Globus pallidus (tissue), 1 donor: ENCODE measurements at regions not wholly inside any gene's neighbourhood (a gene's known extent, or its start where the extent isn't known, plus 50 kb on each side); places are given as distances from the start of the nearest gene placed in this dataset.

Experiments used
- DNase-seq: peaks from one replicate; pipeline ENCODE4 v3.0.0-alpha.2; 2015; ENCODE audit warnings: low spot score

DNA sequence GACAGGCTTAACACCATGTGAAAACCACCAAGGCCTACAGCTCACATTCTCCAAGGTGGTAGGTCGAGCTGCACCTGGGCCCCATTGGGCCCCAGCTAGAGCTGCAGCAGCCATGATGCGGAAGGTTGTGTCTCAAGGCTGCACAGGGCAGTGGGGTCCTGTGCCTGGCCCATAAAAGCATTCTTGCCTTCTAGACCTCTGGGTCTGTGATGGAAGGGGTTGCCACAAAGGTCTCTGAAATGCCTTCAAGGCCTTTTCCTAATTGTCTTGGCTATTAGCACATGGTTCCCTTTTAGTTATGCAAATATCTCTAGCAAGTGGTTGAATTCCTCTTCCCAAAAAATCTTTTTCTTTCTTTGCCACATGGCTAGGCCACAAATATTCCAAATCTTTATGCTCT is 52.5 kb upstream of the C11orf58 start:
- DNase-seq, result no peak

DNA sequence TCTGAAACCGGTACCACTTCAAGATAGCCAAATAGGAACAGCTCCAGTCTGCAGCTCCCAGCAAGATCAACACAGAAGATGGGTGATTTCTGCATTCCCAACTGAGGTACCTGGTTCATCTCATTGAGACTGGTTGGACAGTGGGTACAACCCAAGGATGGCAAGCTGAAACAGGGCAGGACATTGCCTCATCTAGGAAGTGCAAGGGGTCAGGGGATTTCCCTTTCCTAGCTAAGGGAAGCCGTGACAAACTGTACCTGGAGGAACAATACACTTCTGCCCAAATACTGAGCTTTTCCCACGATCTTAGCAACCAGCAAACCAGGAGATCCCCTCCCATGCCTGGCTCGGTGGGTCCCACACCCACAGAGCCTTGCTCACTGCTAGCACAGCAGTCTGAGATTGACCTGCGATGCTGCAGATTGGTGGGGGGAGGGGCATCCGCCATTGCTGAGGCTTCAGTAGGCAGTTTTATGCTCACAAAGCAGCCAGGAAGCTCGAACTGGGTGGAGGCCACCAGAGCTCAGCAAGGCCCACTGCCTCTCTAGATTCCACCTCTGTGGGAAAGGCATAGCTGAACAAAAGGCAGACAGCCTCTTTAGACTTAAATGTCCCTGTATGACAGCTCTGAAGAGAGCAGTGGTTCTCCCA is 59.9 kb upstream of the C11orf58 start:
- DNase-seq, result no peak

DNA sequence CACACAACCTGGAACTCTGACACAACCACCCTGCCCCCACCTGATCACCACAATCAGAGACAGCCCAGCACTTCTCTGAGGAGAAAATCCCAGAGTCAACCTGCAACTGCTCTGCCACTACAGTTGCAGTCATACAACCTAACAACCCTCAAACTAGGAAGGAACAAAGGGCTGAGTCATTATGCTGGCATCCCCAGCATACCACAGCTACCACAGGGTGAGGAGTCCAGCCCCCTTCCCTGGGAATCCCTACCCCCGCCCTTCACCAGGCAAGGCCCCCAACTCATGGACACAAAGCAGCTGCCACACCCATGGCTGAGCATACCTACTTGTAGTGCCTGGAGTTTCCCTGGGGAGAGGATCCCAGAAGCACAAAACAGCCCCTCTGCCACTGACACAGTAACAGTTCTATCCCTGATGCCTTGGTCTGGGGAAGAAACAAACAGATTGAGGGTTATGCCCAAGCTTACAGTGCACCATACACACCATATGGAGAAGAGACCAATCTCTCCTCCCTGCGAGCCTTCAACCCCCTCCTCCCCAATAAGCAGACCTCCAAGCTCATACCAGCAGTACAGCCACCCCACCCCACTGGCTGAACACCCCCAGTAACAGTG is 68.5 kb upstream of the C11orf58 start:
- DNase-seq, result no peak

DNA sequence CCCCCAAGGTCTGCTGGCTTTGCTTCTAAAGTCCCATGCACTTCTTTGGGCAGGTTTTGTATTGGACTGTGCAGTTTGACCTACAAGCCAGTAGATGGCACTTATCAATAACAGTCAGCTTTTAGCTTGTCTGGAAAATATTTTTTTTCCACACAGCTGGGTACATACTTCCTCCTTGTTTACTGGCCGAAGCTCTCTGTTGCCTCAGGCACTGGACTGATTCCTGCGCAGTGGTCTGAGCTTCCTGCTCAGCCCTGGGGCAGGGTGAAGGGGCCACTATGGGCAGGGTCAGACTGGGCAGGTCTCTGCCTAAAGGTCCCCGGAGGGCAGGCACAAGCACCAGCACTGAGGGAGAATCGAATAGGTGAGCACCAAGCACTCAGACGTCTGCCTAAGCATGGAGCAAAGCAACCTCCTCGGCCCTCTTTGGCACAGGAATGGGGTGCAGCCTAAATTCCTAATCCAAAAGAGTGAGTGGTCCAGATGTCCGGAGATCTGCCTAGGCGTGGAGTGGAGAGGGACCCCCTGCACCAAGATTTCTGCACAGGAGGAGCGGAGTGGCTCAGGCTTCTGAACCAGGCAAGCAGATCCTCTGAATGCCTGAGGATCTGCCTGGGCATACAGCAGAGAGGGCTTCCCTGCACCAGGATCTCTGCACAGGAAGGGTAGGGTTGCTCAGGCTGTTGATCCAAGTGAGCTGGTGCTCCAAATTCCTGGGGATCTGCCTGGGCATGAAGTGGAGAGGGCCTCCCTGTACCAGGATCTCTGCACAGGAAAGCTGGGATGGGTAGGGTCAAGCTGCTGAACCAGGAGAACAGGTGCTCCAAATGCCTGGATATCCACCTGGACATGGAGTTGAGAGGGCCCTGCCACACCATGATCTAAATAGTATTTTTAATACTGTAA is 105.9 kb upstream of the C11orf58 start:
- DNase-seq, result no peak

DNA sequence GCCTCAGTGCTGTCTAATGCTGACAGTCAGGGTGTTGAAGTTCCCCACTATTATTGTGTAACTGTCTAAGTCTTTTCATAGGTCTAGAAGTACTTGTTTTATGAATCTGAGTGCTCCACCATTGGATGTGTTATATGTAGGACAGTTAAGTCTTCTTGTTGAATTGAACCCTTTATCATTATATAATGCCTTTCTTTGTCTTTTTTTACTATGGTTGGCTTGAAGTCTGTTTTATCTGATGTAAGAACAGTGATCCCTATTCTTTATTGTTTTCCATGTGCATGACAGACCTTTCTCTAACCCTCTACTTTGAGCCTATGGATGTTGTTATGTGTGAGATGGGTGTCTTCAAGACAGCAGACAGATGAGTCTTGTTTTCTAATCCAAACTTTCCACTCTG is 107.8 kb upstream of the C11orf58 start:
- no peak for DNase-seq

DNA sequence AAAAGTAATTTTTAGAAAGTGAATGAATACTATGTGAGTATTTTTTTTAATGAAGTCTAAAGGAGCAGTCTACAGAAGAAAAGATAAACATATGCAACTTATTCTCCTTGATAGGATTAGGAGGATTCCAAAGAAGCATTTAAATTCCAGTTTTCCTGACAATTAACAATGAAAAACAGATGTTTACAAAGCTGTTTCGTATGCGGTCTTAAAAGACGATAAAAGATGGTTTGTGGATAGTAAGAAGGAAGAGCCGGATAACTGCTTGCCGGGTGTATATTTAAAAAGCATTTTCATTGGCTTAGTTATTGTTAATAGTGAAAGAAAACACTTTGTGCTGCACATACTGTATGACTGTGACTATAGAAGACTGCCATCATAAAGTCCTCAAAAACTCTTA is 120.0 kb upstream of the C11orf58 start:
- DNase-seq, result no peak

DNA sequence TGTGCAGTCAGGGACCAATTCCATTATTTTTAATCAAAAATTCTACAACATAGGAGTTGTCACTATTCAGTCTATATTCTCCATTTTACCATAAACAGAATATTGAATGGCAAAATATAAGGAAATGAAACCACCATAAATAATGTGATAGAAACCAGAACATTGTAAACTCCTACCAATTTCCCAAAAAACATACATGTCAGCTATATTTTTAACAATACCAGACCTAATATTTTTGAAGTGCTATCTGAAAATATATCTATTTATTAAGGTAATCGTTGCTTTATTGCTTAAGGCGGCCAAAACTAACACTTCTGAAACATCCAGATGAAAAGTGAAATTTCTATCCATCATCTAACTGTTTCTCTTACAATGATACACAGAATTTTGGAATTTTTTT is 123.0 kb upstream of the C11orf58 start:
- DNase-seq, result no peak

DNA sequence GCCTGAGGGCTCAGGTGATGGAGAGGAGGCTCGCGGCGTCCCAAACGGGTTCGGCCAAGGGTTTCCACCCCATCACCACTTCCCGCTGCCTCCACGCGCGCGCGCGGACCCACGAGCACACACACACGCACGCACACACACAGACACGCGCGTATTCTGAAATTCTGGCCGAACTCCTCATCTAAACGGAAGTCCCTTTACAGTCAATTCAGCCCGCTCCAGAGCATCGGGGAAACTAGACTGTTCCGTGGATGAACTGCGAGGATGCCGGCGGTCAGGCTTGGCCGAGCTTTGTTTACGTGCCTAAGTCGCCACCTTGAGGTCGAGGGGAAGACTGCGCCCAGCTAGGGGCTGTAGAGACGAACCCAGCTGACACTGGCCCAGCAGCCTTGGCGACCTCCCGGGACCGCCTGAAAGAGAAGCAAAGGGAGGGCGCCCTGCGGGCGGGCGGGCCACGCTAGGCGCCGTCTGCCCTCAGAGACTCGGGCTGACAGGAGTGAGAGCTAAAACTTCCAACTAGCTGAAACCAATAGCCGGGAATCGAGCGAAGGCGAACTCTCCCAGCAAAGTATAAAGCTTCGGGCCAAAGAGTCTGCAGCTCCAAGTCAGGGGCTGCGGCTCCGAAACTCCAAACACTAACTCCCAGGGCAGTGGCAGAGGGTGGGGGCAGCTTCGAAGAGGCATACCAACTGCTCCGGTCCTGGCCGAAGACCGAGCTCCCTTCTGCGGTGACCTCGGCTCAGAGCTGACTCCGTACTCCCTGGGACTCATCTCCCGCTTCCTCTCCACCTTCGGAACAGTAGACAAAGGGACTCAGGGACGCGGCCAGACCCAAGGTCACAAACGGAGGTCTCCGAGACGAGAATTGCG is 124.7 kb upstream of the C11orf58 start:
- DNase-seq, result peak; percentile 90

DNA sequence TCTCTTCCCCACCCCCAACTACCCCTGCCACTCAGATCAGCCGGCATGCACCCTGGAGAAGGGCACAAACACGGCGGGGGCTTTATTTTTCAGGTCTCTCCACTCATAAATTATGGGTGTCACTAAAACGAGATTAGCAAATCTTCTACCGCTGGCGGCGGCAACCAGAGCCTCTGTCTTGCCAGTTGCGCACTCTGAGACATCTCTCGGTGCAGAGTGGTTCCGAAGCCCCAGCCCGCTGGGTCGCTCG is 125.3 kb upstream of the C11orf58 start:
- no peak for DNase-seq

DNA sequence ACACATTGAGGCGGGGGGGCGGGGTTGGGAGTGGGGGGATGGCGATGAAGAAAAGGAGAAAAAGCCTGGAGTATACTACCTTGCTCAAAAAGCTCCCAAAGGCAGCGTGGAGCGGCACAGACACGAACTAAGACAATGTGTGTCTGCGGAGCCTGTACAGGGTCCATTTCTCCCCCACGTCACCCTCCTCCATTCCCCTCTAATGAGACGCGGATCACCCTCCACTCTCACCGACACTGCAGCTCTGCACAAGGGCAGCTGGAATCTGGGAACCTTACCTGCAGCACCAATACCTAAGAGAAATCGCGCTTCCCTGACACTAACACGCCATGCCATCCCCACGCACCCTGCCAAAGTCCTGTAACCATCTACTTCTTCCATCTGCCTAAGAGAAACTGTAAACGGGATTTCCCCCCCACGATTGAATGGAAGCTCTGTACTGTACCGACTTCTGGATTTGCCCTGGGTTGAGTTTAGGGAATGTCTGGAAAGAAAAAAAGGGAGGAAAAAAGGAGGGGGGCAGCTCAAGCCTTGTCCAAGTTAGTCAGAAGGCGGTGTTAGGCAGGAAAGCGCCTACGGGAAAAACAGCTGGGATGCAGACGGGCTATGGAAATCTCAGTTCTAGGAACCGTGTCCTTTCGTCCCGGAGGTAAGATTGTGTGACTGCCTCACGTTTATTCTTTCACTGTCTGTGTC is 125.7 kb upstream of the C11orf58 start:
- DNase-seq, result peak; percentile 24

DNA sequence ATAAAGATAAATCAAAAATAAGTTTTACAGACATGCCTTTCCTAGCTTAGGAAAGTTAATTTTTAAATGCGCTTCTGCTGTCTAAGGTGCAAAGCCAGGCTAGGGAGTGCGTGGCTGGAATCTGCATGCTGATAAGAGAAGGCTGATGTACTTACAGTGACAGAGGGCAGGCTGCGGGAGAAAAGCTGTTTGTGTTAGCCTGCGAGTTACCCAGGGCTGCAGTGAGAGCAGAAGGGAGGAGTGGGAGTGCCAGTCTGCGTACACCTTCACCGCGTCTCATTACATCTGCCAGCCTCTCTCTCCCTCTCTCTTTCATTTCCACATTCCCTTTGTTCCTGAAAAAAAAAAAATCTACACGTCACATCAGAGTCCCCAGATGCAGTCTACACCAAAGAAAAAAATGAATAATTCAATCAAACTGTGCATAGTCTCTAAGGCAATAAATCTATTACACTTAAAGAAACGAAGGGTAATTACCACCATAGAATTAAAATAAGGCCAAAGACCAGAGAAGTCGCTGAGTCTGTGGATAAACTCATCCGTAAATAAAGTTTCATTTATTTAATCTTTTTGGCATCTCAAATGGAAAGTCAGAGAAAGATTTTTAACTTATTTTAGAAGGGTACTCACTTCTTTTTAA is 126.4 kb upstream of the C11orf58 start:
- no peak for DNase-seq

DNA sequence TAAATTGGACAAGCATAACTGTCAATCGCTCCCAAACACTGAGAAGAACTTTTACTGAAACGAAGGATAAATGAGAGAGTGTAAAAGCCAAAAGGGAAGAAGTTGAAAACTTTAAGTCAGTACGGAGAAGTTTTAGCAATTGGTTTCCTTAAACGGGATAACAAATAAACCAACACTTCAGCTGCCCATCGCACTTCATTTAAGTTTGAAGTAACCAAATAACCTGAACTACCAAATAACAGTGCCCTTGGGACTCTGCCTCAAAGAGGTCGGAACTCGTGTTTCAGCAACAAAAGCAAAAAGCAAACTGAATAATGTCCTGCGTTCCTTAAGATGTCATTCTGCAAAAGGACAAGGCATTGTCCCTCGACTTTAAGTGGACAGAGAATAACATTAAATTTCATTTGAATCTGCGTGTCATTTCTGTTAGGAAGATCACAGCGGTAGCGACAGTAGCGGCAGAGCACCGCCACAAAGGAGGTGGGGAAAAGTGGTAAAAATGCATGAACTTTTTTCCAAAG is 127.0 kb upstream of the C11orf58 start:
- DNase-seq, result no peak

DNA sequence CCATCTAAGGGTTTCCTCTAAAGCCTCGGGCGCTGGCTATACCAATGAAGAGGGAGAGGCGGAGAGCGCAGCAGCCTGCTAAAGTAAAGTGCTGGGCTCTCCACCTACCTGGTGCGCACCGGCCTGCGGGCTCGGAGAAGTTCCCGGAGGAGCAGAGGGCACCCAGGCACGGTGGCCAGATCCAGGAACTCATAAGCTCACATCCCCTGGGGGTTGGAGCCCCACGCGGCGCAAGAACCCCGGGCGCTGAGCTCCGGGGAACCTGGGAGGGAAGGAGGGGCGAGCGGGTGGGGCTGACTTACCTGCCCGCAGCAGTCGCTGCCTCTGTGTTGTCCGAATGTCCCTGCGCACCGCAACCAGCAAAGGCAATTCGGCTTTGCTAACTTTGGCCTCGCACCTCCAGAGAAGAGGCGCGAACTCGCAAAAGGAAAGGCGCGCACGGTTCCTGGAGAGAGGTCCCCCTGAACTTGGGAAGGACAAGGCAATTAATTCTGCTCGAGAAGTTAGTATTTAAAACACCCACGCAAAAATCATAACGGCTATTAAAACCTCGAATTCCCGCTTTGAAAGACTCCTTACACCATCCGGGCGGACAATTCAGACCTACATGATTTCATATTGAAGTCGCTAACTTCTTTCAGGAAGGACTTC is 127.6 kb upstream of the C11orf58 start:
- DNase-seq, result no peak

DNA sequence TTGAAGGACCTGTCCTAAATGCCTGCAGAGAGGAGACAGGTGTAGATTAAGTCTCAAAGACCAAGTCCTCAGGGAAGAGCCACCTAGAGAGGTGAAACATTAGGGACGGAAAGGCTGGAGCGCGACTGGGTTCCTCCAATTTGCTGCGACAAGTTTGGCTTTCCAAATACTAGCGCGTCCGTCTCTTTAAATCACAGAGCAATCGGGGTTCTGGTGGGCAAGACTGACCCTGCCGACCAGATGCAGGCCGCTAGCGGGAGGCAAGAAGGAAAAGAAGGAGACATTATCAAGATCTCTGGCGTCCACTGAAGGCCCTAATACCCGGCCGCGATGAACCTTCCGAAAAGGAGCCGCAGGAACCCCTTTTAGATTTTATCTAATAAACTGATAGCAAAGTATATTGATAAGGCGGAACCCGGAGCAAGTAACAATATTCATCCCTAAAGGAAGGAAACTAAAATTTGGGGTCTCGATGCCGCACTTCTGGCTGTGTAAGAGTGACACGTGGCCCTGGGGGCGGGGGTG is 128.2 kb upstream of the C11orf58 start:
- no peak for DNase-seq

DNA sequence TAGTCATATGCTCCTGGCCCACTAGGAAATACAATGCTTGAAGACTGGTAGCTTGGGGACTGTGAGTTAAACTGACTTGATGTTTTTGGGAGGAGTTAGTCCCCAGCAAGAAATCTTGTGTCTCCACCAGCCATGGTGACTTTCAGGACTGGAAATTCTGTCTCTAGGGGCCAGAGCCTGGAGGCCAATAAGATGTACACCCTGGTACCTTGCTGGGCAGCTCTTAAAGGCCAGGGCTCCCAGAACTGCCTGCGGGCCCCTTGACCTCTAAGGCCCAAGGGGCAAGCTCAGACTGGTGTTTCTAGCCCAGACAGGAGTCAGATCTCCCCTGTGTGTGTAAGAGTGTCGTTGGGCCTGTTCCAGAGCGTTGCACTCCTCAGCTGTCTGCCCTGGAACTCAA is 128.7 kb upstream of the C11orf58 start:
- no peak for DNase-seq

DNA sequence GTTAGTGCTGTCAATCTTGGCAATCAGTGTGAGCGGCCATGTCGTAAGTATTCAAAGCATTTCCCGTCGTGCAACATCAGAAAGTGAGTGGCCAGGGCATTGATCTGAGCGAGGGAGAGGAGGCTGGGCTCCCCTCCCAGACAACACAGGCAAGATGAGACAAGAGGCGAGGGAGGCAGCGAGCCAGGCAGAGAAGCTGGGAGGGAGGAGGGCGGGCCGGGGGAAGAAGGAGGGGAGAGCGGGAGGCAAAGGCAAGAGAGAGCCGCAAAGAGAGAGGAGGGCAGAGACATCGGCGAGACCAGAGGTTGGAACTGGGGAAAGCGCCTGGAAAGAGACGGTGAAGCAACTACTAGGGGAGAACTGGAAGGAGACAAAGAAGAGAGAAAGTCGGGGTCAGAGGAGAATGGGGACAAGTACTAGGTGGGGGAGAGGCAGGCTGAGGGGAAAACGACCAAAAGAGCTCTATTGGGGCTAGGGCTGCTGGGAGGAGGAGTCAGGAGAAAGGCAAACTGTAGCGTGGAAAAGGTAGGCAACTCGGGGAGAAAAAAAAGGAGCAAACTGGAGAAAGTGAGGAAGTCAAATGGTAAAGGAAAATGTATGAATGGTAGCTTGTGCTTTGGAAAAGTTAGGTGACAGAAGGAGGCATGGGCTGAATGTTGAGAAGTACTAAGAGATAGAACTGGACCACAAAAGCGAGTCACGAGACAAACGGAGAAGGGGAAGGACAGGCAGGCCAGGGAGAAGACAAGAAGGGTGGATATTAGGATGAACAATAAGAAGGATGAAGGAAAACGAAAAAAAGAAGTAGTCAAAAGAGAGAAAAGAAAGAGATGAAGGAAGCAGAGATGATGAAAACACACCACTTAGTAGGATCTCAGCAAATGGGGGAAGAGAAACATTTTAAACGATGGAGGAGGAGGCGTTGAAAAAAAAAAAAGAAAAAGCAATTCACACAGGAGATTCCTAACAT is 130.5 kb upstream of the C11orf58 start:
- DNase-seq, result peak; percentile 68

DNA sequence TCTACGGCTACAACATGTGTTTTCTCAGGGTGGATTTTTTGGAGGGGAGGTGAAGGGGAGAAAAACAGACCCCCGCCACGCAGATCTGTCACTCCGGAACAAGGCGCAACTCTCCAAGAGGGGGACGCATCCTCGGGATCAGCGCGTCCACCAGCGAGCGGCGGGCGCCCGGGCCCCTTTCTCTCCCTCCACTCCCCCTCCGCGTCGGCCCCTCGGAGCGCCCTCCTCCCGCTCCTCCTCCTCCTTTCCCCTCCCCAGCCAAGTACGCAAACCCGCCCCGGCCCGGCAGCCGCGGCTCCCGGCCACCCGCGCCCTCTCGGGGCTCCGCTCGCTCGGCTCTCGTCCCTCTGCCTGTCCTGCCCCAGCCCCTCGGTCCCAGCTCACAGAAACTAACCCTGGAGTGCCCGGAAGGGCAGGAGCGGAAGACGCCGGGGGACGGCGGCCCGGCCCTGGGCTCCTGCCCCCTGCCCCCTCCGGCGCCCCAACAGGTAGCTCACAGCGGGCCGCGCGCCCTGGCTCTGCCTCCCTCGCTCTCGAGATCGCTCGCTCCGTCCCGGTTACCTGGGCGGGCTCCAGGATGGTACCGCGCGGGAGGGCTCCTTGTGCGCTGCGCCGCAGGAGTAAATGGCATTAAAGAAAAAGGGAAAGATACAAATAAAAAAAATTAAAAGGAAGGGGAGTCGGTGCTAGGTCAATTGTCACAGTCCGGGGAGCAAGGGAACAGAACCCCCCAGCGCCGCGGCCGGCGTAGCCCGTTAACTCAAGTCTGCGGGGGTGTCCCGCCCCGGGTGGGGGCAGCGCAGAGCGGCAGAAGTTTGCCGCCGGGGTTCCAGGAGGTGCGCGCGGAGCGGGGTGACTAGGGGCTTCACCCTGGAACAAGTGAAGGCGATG is 131.4 kb upstream of the C11orf58 start:
- DNase-seq, result peak; percentile 39
